NCI-H526 (cell line): ENCODE measurements at regions not wholly inside any gene's neighbourhood (a gene's known extent, or its start where the extent isn't known, plus 50 kb on each side); places are given as distances from the start of the nearest gene placed in this dataset.
"Not testable (repeated sequence)": the region's sequence is repeated elsewhere in the genome, so short reads cannot be mapped to it uniquely, and the experiment has no call there.

Experiments
- DNase-seq, 2 experiments: peaks; one replicate each; lab custom pipeline; 2025; lab: John Stamatoyannopoulos, UW

- no peak for DNase-seq
Observed at GRCh38 chr3:146757759-146758158, 152.6 kb upstream of the PLSCR5 start.

GRCh38 chr3:146750196-146750595, 145.1 kb upstream of the PLSCR5 start:
- DNase-seq: no peak

GRCh38 chr3:146747928-146748327, 142.8 kb upstream of the PLSCR5 start:
- peak in 1 of 2 experiments; percentile 7 for DNase-seq

GRCh38 chr3:146747051-146747450, 141.9 kb upstream of the PLSCR5 start:
- DNase-seq: no peak

GRCh38 chr3:146746190-146746589, 141.0 kb upstream of the PLSCR5 start:
- DNase-seq: no peak

GRCh38 chr3:146739203-146739671, 134.1 kb upstream of the PLSCR5 start:
- no peak for DNase-seq

- peak in 1 of 2 experiments; percentile 7 for DNase-seq
Observed at GRCh38 chr3:146732325-146732724, 127.2 kb upstream of the PLSCR5 start.

GRCh38 chr3:146715170-146715569, 110.0 kb upstream of the PLSCR5 start:
- DNase-seq: no peak

- no peak for DNase-seq
Observed at GRCh38 chr3:146712806-146713205, 107.7 kb upstream of the PLSCR5 start.

- no peak for DNase-seq
Observed at GRCh38 chr3:146709969-146710368, 104.8 kb upstream of the PLSCR5 start.

- no peak for DNase-seq
Observed at GRCh38 chr3:146705225-146705624, 100.1 kb upstream of the PLSCR5 start.

- no peak for DNase-seq
Observed at GRCh38 chr3:146702237-146702636, 97.1 kb upstream of the PLSCR5 start.

GRCh38 chr3:146701246-146701645, 96.1 kb upstream of the PLSCR5 start:
- no peak for DNase-seq

- not testable (repeated sequence) for DNase-seq
Observed at GRCh38 chr3:146700025-146700424, 94.9 kb upstream of the PLSCR5 start.

GRCh38 chr3:146692254-146692653, 87.1 kb upstream of the PLSCR5 start:
- no peak for DNase-seq

- DNase-seq: no peak
Observed at GRCh38 chr3:146685050-146685814, 80.1 kb upstream of the PLSCR5 start.

GRCh38 chr3:146682171-146682570, 77.0 kb upstream of the PLSCR5 start:
- DNase-seq: peak in 1 of 2 experiments; percentile 17

- DNase-seq: no peak
Observed at GRCh38 chr3:146680617-146681016, 75.5 kb upstream of the PLSCR5 start.

GRCh38 chr3:146679995-146680394, 74.8 kb upstream of the PLSCR5 start:
- no peak for DNase-seq

GRCh38 chr3:146679191-146679590, 74.0 kb upstream of the PLSCR5 start:
- no peak for DNase-seq

- DNase-seq: no peak
Observed at GRCh38 chr3:146672941-146673340, 67.8 kb upstream of the PLSCR5 start.

GRCh38 chr3:146664403-146664802, 59.3 kb upstream of the PLSCR5 start:
- no peak for DNase-seq

- no peak for DNase-seq
Observed at GRCh38 chr3:146658841-146659240, 53.7 kb upstream of the PLSCR5 start.
